ENCODE measurements at regions not wholly inside any gene's neighbourhood (a gene's known extent, or its start where the extent isn't known, plus 50 kb on each side); places are given as distances from the start of the nearest gene placed in this dataset.

DNA sequence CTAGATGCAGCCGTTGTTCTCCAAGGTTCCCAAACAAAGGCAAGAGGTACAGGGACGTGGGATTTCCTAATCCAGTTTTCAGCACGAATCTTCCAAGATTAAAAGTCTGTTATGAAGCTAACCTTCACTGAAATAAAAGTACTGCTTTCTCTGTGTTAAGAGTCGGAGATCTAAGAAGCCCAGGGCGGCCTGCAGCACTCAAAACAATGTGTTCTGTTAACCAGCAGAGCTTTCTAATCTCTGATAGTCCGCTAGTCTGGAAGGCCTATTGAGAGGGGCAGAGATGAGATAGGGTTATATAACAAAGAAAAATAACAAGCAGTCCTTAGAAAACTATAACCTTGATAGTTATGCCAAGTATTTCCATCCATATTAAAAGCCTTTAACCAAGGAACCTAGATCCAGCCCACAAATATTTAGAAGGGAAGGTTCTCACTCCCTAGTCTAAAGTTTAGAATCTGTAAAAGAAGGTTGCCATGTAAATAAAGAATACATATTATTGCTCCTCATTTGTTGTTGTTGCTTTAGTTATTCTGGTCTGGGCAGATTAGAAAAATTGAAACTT is 106.3 kb upstream of the SVIL start:
- TF ChIP-seq, protein P1, sequence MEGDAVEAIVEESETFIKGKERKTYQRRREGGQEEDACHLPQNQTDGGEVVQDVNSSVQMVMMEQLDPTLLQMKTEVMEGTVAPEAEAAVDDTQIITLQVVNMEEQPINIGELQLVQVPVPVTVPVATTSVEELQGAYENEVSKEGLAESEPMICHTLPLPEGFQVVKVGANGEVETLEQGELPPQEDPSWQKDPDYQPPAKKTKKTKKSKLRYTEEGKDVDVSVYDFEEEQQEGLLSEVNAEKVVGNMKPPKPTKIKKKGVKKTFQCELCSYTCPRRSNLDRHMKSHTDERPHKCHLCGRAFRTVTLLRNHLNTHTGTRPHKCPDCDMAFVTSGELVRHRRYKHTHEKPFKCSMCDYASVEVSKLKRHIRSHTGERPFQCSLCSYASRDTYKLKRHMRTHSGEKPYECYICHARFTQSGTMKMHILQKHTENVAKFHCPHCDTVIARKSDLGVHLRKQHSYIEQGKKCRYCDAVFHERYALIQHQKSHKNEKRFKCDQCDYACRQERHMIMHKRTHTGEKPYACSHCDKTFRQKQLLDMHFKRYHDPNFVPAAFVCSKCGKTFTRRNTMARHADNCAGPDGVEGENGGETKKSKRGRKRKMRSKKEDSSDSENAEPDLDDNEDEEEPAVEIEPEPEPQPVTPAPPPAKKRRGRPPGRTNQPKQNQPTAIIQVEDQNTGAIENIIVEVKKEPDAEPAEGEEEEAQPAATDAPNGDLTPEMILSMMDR (conservative IDR thresholded peaks at IDR 0.05; ENCODE audit: low read depth, low read length): no peak
- TF ChIP-seq EZH2 (IDR thresholded peaks at IDR 0.05; ENCODE audit: low read length, unreplicated experiment): no peak
